ENCODE measurements at regions not wholly inside any gene's neighbourhood (a gene's known extent, or its start where the extent isn't known, plus 50 kb on each side); places are given as distances from the start of the nearest gene placed in this dataset.

- DNase-seq, result no peak
Observed at GRCh38 chr18:55866006-55866405, 278.0 kb upstream of the TCF4 start.

GRCh38 chr18:55864281-55864680 is 276.3 kb upstream of the TCF4 start:
- no peak for DNase-seq

- no peak for DNase-seq
Observed at GRCh38 chr18:55863876-55864275, 275.9 kb upstream of the TCF4 start.

- no peak for DNase-seq
Observed at GRCh38 chr18:55863391-55863706, 275.4 kb upstream of the TCF4 start.

- no peak for DNase-seq
Observed at GRCh38 chr18:55862693-55863390, 274.9 kb upstream of the TCF4 start.

- peak; percentile 74 for DNase-seq
Observed at GRCh38 chr18:55861266-55861665, 273.3 kb upstream of the TCF4 start.

GRCh38 chr18:55858661-55859515 is 270.9 kb upstream of the TCF4 start:
- DNase-seq, result peak; percentile 56

GRCh38 chr18:55857956-55858355 is 270.0 kb upstream of the TCF4 start:
- DNase-seq, result no peak

GRCh38 chr18:55857409-55857808 is 269.4 kb upstream of the TCF4 start:
- no peak for DNase-seq

- DNase-seq, result no peak
Observed at GRCh38 chr18:55856679-55857078, 268.7 kb upstream of the TCF4 start.

- no peak for DNase-seq
Observed at GRCh38 chr18:55856229-55856628, 268.2 kb upstream of the TCF4 start.

GRCh38 chr18:55853268-55853667 is 265.3 kb upstream of the TCF4 start:
- DNase-seq, result no peak

- no peak for DNase-seq
Observed at GRCh38 chr18:55850904-55851303, 262.9 kb upstream of the TCF4 start.

GRCh38 chr18:55849391-55849790 is 261.4 kb upstream of the TCF4 start:
- DNase-seq, result no peak

GRCh38 chr18:55847960-55848359 is 260.0 kb upstream of the TCF4 start:
- DNase-seq, result no peak

- DNase-seq, result no peak
Observed at GRCh38 chr18:55845221-55845620, 257.2 kb upstream of the TCF4 start.

- DNase-seq, result no peak
Observed at GRCh38 chr18:55844382-55844781, 256.4 kb upstream of the TCF4 start.

GRCh38 chr18:55841314-55841713 is 253.3 kb upstream of the TCF4 start:
- no peak for DNase-seq

- DNase-seq, result no peak
Observed at GRCh38 chr18:55840601-55841170, 252.7 kb upstream of the TCF4 start.

- no peak for DNase-seq
Observed at GRCh38 chr18:55839343-55839742, 251.4 kb upstream of the TCF4 start.

- DNase-seq, result no peak
Observed at GRCh38 chr18:55838841-55839240, 250.8 kb upstream of the TCF4 start.

- DNase-seq, result no peak
Observed at GRCh38 chr18:55838319-55838718, 250.3 kb upstream of the TCF4 start.

- no peak for DNase-seq
Observed at GRCh38 chr18:55833543-55833942, 245.6 kb upstream of the TCF4 start.

GRCh38 chr18:55830544-55830943 is 242.6 kb upstream of the TCF4 start:
- DNase-seq, result no peak

Measured in midbrain (tissue), 1 donor.